Left ventricle myocardium superior (tissue), 1 donor: ENCODE measurements at regions not wholly inside any gene's neighbourhood (a gene's known extent, or its start where the extent isn't known, plus 50 kb on each side); places are given as distances from the start of the nearest gene placed in this dataset.

ENCODE experiments used
- ATAC-seq: fragments of 200-7000 bp; cut with Tn5 transposase; one replicate; pipeline ENCODE4 v1.9.1; 2020; ENCODE audit warnings: mild to moderate bottlenecking, moderate library complexity
- DNase-seq: peaks from one replicate; pipeline ENCODE4 v3.0.0-alpha.2; 2020
- intact Hi-C: fragments of 100-400 bp; cut with micrococcal nuclease; formaldehyde crosslinking; loops from one replicate; pipeline ENCODE4 v1.11.0; 2022
- donor health status: DM: no; HTN: yes; CAD: no; lungs with severe emphysema.

DNA sequence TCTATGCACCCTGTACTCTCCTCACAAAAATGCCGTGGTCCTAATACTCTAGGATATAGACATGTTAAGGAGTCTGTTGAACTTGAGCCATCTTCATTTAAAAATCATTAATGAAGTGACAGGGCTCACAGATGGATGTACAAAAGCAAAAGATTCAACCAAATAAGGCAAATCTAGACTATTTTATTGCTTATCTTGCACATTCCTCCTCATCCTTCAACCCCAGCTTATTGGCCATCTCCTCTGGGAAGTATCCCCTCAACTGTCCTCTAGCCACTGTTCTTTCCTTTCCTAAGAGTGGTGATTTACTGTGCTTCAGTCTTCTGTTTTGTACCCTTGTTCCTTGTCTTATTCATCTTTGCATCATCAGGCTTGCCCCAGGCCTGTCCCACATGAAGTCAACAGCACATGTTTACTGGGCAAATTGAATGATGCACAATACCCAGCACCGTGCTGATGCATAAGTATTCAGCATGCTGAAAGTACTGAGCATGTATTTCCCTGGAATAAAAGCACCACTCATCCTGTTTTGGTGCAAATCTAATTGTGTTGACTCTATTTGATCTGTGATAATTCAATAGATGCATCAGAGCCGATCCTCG is 287.3 kb upstream of the CLNK start:
- intact Hi-C loops: no loop called here
- ATAC-seq (no peak), DNase-seq (no peak)

DNA sequence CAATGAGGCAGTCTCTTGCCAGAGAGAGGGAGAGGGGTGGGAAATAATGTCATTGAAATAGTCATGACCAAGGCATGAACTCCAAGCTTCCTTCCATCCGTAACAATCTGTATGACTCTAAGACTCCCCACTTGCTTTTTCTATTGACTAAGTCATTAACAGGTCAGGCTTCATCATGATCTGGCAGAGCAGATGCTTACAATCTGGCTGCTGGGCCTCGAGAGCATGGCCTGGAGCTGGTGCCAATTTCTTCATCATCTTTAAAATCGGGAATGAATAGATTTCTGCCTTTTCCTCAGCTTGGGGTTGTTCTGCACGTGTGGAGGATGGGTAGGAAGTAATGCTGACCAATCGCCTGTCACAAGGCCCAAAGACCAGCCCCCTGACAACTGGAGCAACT is 280.6 kb upstream of the CLNK start:
- ATAC-seq: no peak
- intact Hi-C loops: no loop called here
- DNase-seq: no peak

DNA sequence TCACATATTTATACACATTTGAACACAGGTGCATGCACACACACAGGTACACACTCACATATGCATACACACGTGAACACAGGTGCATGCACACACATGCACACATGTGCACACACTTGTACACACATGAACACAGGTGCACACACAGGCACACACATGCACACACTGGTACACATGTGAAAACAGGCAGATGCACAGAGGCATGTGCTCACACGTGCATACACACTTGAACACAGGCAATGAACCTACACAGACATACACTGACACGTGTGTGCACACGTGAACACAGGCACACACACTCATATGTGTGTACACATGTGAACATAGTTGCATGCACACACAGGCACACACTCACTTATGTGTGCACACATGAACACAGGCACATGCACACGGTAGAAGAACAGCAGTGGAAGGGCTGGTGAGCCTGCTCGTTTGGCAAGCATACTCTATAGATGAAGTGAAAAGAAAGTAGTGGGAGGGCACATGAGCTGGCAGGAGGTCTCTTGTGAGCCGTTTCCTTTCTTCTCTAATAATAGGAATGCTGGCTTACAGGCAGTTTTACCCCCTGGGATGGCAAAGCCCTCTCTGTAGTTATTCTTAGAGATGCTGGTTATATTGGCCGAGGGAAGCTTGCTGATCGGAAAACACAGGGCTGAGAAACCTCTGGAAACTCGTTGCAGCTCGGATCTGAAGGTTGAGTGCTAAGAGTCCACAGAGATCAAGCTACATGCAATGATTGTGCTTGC is 279.6 kb upstream of the CLNK start:
- intact Hi-C loops: no loop called here
- ATAC-seq (no peak), DNase-seq (no peak)

GRCh38 chr4:10963241-10963640 is 278.7 kb upstream of the CLNK start:
- DNase-seq (no peak), ATAC-seq (no peak)
- intact Hi-C loops: no loop called here

GRCh38 chr4:10962246-10962645 is 277.7 kb upstream of the CLNK start:
- DNase-seq (no peak), ATAC-seq (no peak)
- intact Hi-C loops: no loop called here

DNA sequence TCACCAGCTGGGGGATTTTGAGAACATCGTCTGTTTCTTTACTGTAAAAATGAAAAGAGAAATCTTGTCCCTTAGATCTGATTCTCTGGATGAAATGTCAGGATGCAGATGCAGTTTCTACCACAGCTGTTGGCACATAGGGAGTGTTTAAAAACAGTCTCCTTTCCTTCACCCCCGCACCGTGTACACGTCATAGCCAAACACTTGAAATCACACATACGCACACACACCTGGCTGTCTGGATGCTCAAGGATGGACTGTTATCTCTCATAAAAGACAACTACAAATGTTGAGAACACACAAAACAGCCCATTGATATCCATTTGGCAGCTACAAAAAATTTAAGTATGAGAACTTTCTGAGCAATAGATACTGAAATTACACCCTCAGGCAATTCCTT is 275.8 kb upstream of the CLNK start:
- DNase-seq (no peak), ATAC-seq (no peak)
- intact Hi-C loops: no loop called here

- no peak for ATAC-seq
- intact Hi-C loops: no loop called here
Measured at GRCh38 chr4:10959586-10959985, 275.0 kb upstream of the CLNK start.

GRCh38 chr4:10958226-10958856 is 273.8 kb upstream of the CLNK start:
- intact Hi-C loops: no loop called here
- no peak for DNase-seq
- ATAC-seq: no peak

More at GRCh38 chr4:10959586-10959985, 275.0 kb upstream of the CLNK start:
- no peak for DNase-seq

- ATAC-seq (no peak), DNase-seq (no peak)
- intact Hi-C loops: no loop called here
Measured at GRCh38 chr4:10951306-10951705, 266.7 kb upstream of the CLNK start.

DNA sequence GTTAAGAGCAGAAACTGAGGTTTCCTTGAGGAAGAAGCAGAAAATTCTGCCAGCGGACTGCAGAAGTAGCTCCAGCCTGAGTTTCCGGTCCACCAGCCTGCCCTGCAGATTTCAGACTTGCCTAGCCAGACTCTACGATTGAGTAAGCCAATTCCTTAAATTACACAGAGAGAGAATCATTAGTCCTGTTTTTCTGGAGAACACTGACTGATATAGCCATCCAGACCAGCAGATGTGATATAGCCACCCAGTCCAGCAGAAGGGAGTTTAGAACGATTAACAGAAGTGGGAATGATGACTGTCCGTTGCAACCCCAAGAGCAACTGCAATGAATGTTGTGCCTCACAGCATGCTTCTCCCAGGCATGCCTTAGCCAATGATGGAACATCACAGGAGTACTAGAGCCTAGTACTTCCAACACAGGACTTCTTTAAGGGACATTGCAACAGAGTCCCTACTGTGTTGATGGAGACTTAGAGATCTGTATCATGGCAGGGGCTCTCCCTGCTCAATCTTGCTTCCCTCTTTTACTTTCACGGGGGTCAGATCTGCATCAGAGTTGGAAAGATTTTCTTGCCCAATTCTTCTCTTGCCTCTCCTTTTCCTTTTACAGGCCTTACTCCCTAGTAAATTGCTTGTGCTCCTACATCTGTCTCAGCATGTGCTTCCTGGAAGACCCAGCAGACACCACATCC is 264.6 kb upstream of the CLNK start:
- ATAC-seq (no peak), DNase-seq (no peak)
- intact Hi-C loops: no loop called here

DNA sequence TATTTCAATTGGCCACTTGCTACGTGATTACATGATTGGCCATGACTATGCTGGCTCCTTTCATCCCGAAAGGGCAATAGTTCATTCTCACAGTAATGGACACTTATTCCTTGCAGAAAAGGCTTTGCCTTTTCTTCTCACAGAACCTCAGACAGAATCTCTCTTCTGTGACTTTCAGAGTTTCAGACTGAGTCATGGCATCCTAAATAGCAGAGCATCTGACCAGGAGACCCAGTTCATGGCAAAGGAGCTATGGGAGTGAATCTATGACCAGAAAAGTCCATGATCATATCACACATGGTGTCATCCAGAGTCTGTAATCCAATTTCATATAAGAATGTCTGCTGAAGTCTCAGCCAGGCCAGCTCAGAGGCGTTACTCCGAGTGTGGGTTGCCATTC is 263.3 kb upstream of the CLNK start:
- no peak for ATAC-seq
- no peak for DNase-seq
- intact Hi-C loops: no loop called here

DNA sequence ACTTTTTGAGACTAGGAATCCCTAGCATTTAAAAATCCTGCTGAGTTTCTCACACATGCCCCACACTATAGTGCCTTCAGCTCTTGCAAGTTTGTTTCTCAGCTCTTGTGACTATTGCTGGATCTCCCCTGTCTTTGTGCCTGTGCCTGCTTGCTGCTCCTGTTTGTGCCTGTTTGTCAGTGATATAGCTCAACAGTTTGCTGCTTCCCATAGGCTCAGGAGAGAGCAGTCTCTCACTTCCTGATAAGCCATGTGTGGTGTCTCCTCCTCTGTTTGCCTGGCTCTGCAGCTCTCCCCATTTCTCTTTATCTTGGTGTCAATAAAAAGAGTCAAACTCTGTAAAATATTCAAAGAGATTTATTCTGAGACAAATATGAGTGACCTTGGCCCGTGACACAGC is 259.8 kb upstream of the CLNK start:
- DNase-seq (no peak), ATAC-seq (no peak)
- intact Hi-C loops: no loop called here

- intact Hi-C loops: no loop called here
- DNase-seq (no peak), ATAC-seq (no peak)
Measured at GRCh38 chr4:10942156-10942555, 257.6 kb upstream of the CLNK start.

- no peak for DNase-seq
- no peak for ATAC-seq
Measured at GRCh38 chr4:10929818-10930217, 245.2 kb upstream of the CLNK start.

DNA sequence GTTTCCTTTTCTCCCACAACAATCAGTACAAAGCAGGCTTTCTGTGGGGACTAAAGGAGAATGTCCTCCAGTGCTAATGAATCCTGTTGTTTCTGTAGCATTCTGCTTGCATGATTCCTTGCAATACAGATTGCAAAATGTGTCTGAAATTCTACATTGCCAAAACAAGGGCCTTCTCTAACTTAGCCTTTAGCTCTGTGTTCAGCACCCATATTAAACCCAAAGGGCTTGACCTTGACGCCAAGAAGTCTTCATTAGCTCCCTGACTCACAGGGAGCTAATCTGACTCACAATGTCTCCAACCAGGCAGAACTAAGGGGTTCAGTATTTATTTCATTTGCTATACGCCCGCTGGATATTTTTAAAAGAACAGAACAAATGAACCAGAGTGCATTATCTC is 241.4 kb upstream of the CLNK start:
- intact Hi-C loops: no loop called here
- peak; percentile 38 for ATAC-seq
- no peak for DNase-seq

More at GRCh38 chr4:10929818-10930217, 245.2 kb upstream of the CLNK start:
- intact Hi-C loops: no loop called here

DNA sequence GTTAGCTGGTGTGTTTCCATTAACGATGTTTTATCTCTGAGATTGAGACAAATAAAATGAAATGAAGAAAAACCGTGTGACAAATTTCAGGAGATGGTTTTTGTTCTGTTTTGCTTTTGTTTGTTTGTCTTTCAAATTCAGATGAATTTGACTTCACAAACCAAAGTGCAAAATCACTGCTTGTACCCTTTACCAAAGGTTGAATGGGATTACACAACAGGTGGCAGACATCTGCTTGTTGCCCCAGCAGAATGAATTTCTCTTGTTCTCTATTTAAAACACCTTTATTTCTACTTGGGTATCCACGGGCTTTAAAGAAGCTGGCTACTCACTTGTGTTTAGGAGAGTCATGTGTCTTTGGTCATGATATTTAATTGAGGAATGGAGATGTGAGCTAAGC is 239.7 kb upstream of the CLNK start:
- ATAC-seq: no peak
- intact Hi-C loops: no loop called here
- no peak for DNase-seq

DNA sequence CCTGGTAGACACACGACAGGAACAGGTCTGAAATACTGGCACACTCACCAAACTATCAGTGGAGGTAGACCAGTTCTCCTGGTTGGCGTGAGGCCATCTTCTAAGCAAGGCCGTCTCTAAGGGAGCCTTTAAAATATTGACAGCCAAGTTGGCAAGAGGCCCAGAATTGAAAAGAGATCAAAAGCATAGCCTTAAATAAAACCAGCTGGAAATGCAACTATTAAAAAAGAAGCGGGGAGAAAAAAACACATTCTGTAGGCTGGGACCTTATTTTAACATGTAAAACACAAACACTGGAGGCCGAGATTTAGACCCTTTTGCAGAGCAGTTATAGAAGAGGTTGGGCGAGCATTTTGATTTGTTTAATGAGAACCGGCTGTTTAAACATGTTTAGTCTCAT is 233.0 kb upstream of the CLNK start:
- no peak for DNase-seq
- intact Hi-C loops: no loop called here
- no peak for ATAC-seq

- intact Hi-C loops: no loop called here
Measured at GRCh38 chr4:10898072-10898471, 213.5 kb upstream of the CLNK start.

DNA sequence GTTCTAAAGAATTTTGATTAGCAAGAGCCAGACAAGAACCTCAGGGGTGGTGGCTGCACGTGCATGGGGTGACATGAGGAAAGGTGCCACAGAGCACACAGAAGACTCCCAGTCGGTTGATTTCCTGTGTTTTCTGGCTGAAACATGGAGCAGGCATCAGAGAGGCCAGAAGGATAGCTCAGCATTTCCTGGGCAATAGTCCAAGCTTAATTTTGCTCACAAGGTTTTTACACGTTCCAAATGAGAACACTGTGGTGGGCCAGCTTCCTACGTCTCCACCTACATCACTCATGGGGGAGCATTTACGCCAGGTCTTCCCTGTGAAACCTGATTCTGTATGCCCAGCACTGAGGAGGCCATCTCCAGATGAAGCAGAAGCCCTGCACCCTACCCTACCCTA is 212.5 kb upstream of the CLNK start:
- intact Hi-C loops: no loop called here
- DNase-seq (no peak), ATAC-seq (no peak)

More at GRCh38 chr4:10898072-10898471, 213.5 kb upstream of the CLNK start:
- DNase-seq (no peak), ATAC-seq (no peak)

- intact Hi-C loops: no loop called here
- no peak for ATAC-seq
- no peak for DNase-seq
Measured at GRCh38 chr4:10893395-10893794, 208.8 kb upstream of the CLNK start.
